NCI-H82 treated with DMSO at 0.1 percent for 48 hours (cell line): ENCODE measurements at regions not wholly inside any gene's neighbourhood (a gene's known extent, or its start where the extent isn't known, plus 50 kb on each side); places are given as distances from the start of the nearest gene placed in this dataset.
A peak's percentile ranks its signal among the peaks of the same experiment; 100 is the strongest.
"Not testable (repeated sequence)": the region's sequence is repeated elsewhere in the genome, so short reads cannot be mapped to it uniquely, and the experiment has no call there.

ENCODE experiments used
- DNase-seq: peaks from one replicate; lab custom pipeline; 2025; ENCODE audit not compliant: unreplicated experiment; lab: John Stamatoyannopoulos, UW

GRCh38 chr6:23532227-23532626, 593.8 kb upstream of the NRSN1 start:
- no peak for DNase-seq

DNA sequence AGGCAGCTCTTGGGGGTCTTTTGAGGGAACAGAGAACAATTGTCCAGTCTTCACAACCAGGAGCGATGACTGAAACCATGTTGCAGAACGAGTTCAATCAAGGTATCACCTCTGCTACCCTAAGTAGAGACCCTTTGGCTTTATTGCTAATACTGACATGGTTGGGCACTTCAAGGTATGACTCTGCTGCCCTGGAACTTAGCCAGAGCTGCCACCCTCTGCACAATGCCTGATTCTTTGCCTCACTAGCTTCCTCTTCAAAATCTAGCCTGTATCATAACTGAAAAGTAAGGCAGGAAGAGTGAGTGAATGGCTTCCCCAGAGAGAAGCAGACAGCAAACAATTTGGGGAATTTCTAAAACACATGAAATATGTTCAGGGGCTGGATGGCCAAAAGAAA, 592.7 kb upstream of the NRSN1 start:
- no peak for DNase-seq

DNA sequence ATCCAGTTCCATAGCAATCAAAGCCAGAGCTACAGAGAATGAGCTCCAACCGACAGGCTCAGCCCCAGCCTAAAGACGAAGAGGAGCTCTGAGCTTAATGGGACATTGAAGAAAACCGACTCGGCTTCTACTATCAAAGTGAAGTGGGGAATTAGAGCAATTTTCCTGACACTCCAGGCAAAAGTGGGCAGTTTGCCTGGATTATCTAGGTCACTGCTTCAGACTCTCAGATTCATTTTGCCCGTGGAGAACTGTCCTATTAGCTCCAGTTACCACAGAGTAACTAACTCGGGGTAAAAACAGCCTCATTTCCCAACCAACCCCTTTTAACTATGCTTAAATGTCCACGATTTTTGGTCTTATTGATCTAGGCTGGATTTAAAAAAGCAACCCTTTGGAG, 592.1 kb upstream of the NRSN1 start:
- DNase-seq: no peak

GRCh38 chr6:23534351-23534750, 591.7 kb upstream of the NRSN1 start:
- no peak for DNase-seq

DNA sequence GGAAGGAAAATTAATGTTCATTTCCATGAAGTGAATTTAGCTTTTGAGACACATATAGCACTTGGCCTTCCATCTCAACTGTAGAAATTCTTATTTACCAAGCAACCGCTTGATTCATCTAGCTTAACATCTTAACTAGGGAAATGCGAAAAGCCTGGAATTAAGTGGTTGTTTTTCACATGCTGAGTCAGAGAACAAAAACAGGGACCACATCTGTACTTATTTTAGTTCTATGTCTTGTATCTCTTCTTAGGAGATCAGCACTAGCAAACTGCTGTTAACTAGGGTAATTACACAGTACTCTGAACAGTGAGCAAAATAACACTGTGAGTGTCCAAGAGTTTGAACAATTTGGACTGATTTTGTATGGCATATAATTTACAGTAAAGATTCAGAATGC, 590.9 kb upstream of the NRSN1 start:
- DNase-seq: no peak

GRCh38 chr6:23537828-23538227, 588.2 kb upstream of the NRSN1 start:
- no peak for DNase-seq

DNA sequence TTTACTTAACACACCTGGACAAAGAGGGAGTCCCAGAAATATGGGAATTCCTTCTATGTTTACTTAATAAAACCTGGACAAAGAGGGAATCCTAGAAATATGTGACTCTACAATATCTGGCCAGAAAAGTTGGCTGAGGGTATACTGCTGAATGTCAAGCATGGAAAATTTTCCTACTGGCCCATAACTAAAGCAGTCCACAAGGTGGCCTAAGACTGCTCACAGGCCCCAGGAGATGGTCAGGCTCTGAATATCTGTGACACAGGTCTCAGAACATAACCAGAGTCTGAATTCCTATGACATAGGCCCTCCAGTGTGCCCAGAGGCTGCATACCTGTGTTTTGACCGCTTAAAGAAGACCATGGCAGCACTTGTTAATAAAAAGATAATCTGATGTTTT, 578.2 kb upstream of the NRSN1 start:
- DNase-seq: peak; percentile 12

- DNase-seq: not testable (repeated sequence)
Measured at GRCh38 chr6:23554953-23555352, 571.1 kb upstream of the NRSN1 start.

GRCh38 chr6:23559587-23560343, 566.2 kb upstream of the NRSN1 start:
- DNase-seq: peak; percentile 8

GRCh38 chr6:23561732-23562131, 564.3 kb upstream of the NRSN1 start:
- DNase-seq: no peak

GRCh38 chr6:23562554-23562953, 563.5 kb upstream of the NRSN1 start:
- DNase-seq: no peak

GRCh38 chr6:23563323-23563722, 562.7 kb upstream of the NRSN1 start:
- no peak for DNase-seq

DNA sequence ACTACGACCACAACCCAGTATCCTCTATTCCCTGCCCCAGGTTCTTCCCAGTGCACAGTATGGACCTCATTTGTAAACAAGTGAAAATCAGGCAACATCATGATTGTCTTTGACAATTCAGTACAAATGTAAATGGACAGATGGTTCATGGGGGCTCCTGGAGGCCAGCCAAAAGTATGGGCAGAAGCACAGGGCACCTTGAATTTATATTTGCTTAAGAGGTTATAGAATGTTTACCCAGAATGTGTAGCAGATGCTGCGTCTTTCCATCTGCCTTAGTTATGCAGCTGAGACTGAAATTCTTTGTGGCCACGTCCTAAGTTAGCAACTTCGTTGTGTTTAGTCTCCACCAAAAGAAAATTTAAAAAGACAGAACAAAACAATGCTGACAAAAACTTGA, 559.6 kb upstream of the NRSN1 start:
- peak; percentile 87 for DNase-seq

DNA sequence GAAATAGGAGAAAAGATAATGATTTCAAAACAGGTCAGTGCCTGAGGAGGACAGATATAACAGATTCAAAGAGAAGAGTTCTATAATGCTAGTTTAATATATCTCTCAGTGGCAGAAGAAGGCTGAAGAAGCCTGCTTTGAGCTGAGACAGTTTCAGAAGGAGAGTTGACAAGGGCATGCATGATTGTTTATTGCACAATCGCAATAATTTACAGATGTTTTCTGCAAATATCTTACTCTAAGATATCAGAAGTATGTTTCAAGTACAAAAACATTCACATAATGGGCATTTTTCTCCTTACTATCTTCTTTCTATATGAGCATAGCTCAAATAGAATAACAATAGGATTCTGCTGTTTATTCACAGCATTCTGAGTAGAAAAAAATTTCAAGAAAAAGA, 557.7 kb upstream of the NRSN1 start:
- no peak for DNase-seq

GRCh38 chr6:23584134-23584763, 541.8 kb upstream of the NRSN1 start:
- DNase-seq: no peak

DNA sequence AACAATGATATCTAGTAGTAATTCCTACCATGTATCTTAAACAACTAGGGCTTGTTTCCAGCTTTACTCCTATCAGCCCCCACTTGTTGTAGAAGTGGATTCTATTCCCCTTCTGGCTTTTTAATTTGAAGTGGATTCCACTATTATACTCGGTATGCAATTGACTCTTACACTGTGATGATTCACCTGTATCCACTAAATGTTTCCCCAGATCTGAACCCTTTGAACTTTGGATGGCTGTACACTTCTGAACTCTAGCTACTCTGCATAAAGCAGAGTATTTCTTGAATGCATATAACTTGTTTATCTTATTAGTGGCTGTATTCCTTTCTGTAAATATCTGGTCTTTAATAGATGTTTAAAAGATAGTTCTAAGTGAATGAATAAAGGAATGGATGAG, 538.4 kb upstream of the NRSN1 start:
- no peak for DNase-seq

DNA sequence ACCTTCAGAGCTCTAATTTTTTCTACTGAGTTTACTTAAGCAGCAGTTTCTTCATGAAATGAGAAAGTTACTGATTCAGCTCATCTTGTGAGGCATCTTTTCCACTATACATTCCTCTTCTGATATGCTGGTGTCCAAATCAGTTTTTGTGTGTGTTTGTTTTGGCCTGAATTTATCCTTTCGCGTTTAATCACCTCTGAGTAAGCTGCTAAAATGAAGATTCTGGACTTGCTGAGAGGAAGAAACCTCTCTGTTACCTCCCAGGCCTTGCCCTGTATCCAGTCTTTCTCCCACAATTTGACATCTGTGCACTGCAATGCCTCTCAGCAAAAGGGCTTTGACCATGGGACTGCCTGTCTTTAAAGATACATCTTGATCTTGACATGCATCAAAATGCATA, 536.2 kb upstream of the NRSN1 start:
- DNase-seq: no peak

DNA sequence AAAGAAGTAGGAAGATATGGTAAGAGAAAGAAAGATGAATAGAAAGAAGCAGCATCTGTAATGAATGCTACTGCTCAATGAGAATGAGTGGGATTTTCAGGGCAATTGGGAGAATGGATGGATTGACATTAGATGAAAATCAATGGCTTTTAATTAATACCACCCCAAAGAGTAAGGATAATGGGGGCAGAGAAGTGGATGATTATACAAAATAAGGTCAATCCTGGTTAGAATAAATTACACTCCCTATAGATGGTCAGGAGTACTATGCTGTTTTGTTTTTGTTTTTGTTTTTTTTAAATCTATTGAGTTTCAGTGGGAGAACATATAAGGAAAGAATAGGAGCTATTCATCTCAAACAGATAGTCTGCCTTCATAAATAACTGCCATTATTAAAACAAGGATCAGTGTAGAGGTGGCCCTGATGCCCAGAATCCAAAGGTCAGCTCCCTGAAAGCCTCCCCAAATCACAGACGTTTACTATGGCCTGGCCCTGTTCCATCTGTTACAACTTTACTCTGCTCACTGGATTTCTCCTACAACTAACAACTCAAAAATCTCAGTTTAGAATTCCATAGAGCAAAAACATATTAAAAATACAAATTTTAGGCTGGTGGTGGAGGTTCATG, 535.4 kb upstream of the NRSN1 start:
- DNase-seq: no peak

GRCh38 chr6:23591761-23592160, 534.3 kb upstream of the NRSN1 start:
- DNase-seq: no peak

DNA sequence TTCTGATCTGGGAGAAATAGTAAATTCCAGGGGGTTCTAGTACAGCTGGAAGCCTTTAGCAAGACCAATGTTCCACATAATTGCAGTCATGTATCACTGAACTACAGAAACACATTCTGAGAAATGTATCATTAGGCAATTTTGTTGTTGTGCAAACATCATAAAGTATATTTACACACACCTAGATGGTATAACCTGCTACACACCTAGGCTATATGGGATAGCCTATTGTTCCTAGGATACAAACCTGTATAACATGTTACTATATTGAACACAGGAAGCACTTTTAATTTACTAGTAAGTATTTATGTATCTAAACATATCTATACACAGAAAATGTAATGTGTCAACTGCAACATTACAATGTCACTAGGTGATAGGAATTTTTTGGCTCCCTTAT, 525.9 kb upstream of the NRSN1 start:
- no peak for DNase-seq

GRCh38 chr6:23601811-23602345, 524.1 kb upstream of the NRSN1 start:
- DNase-seq: no peak

DNA sequence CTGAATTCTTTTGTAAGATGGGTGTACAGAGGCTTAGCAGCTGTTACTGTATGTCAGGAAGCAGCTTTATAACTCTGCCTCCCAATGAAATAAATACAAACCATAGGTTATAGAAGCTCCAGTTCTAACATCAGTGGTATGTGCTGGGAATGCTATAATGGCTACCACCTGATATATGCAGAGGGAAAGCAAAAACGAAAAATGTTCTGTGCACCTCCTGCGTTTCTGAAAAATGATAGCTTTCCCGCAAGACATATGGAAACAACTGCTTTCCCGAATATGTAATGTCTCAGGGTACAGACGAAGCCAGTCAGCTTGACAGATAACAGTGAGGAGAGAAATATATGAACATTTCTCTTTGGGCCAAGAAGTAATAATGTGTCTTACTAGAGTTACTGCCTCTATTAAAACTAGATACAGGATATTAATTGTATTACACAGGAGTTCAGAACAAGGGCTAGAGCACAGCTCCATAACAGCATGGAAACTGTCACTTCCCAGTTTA, 517.0 kb upstream of the NRSN1 start:
- DNase-seq: no peak
